Thyroid gland (tissue), 4 donors: ENCODE measurements at regions not wholly inside any gene's neighbourhood (a gene's known extent, or its start where the extent isn't known, plus 50 kb on each side); places are given as distances from the start of the nearest gene placed in this dataset.
"Not testable (repeated sequence)": the region's sequence is repeated elsewhere in the genome, so short reads cannot be mapped to it uniquely, and the experiment has no call there.

Experiments used
- DNase-seq, 2 donors: peaks; one replicate each; pipeline ENCODE4 v3.0.0-alpha.2; 2019
- H3K27ac ChIP-seq, 3 donors: fragments of 200-600 bp; sonication (generic); 1 replicate in 2 of 3; 2 replicates in 1 of 3; pipeline ENCODE4 v1.5.1; 2016 to 2019; ENCODE audit warnings: mild to moderate bottlenecking in 1 of 3, moderate library complexity in 1 of 3
- H3K27me3 ChIP-seq: fragments of 200-600 bp; sonication (generic); one replicate; pipeline ENCODE4 v1.5.1; 2019
- H3K36me3 ChIP-seq, 2 donors: fragments of 200-600 bp; sonication (generic); one replicate each; pipeline ENCODE4 v1.5.1; 2016 to 2019
- H3K4me1 ChIP-seq, 2 donors: fragments of 200-600 bp; sonication (generic); one replicate each; pipeline ENCODE4 v1.5.1; 2017 to 2019
- H3K4me3 ChIP-seq, 3 donors: fragments of 200-600 bp; sonication (generic); replicated peaks in 1 of 3; 1 replicate in 2 of 3; 2 replicates in 1 of 3; pipeline ENCODE4 v1.5.1; 2016; ENCODE audit warnings: mild to moderate bottlenecking in 1 of 3
- H3K9me3 ChIP-seq: fragments of 200-600 bp; sonication (generic); one replicate; pipeline ENCODE4 v1.5.1; 2017
- POLR2A ChIP-seq, 2 donors: fragments of 450-650 bp; IDR thresholded peaks; one replicate each; pipeline ENCODE4 v1.6.1; 2017; ENCODE audit warnings: antibody characterized with exemption in 2 of 2, mild to moderate bottlenecking in 2 of 2, moderate library complexity in 1 of 2
- WGBS, 2 donors: methylation state at CpG; one replicate each; pipeline ENCODE4 v1.1.5; 2017; 5-methylcytosine and 5-hydroxymethylcytosine counted together
- intact Hi-C: fragments of 100-400 bp; cut with DNase I; formaldehyde crosslinking; loops from one replicate; pipeline ENCODE4 v1.15.1; 2023
- TF ChIP-seq, protein P1 (sequence below), 6 experiments: fragments of 200-600 bp in 3 of 6; fragments of 450-650 bp in 3 of 6; sonication (generic) in 3 of 6; IDR thresholded peaks; one replicate each; pipeline ENCODE4 v1.5.1; 2016 to 2019; ENCODE audit warnings: antibody characterized with exemption in 6 of 6, mild to moderate bottlenecking in 2 of 6, inconsistent platforms in 1 of 6, moderate library complexity in 1 of 6

DNA sequence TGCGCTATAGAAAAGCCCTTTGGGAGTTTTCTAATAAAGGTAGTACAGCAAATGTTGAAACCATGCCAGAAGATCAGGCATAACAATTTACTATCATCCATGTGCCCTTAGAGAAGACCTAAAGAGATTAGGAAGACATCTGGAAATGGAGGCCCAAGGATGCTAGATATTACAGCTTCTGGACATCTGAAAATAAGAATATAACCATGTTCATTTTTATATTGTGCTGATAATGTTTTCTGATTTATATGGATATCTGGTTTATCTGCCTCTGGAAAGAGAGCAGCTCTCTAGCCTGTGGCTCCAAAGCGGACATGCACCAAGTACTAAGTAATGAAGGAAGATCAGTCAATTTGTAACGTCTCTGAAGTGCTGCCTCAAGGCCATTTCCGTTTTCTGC is 478.0 kb upstream of the DDX18 start:
- Histone ChIP-seq H3K27me3 (no peaks in the 10 kb centered on the region), H3K4me1 (no peaks in the 10 kb centered on the region), H3K9me3 (no peaks in the 10 kb centered on the region), H3K36me3 (no peaks in the 10 kb centered on the region), H3K27ac (no peak overlapping the region), H3K4me3 (no peak overlapping the region)
- DNase-seq, result no peak
- WGBS, 2 donors, result 72 to 80% methylated on average over 4 of the region's 4 CpGs
- intact Hi-C loops, result no loop called here
- TF ChIP-seq, protein P1, sequence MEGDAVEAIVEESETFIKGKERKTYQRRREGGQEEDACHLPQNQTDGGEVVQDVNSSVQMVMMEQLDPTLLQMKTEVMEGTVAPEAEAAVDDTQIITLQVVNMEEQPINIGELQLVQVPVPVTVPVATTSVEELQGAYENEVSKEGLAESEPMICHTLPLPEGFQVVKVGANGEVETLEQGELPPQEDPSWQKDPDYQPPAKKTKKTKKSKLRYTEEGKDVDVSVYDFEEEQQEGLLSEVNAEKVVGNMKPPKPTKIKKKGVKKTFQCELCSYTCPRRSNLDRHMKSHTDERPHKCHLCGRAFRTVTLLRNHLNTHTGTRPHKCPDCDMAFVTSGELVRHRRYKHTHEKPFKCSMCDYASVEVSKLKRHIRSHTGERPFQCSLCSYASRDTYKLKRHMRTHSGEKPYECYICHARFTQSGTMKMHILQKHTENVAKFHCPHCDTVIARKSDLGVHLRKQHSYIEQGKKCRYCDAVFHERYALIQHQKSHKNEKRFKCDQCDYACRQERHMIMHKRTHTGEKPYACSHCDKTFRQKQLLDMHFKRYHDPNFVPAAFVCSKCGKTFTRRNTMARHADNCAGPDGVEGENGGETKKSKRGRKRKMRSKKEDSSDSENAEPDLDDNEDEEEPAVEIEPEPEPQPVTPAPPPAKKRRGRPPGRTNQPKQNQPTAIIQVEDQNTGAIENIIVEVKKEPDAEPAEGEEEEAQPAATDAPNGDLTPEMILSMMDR (IDR thresholded peaks at IDR 0.05), result no peak
- TF ChIP-seq POLR2A (IDR thresholded peaks at IDR 0.05), result no peak

DNA sequence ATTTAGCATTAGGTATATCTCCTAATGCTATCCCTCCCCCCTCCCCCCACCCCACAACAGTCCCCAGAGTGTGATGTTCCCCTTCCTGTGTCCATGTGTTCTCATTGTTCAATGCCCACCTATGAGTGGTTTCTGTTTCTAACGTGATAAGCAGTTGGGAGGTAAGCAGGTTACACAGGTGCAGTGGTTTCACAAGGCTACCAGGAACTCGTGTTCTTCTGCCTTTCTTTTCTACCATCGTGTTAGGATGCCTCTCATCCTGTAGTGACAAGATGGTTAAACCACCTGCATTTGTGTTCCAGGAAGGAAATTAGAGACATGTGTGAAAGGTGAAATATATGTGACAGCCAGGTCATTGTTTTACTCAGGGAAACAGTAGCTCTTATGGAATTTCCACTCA is 476.5 kb upstream of the DDX18 start:
- H3K9me3 ChIP-seq, intact Hi-C loops, H3K27ac ChIP-seq, H3K4me3 ChIP-seq, DNase-seq, H3K4me1 ChIP-seq, H3K36me3 ChIP-seq, H3K27me3 ChIP-seq: not testable (repeated sequence)
- WGBS, 2 donors, result 62 to 82% methylated on average over 3 of the region's 3 CpGs

DNA sequence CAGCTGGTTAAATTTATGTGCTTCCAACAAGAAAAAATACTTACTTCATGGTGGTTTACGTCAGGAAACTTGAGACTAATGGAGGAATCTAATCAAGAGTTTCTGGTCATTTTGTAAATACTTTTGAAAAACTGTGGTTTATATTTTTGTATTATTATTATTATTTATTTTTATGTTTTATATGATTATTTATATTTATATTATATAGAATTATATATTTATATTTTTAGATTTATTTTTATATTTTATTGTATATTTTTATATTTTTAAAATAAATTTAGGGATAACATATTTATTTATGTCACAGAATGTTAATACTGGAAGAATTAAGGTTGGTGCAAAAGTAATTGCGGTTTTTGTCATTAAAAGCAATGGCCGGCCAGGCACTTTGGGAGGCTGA is 474.5 kb upstream of the DDX18 start:
- Histone ChIP-seq H3K27me3 (no peaks in the 10 kb centered on the region), H3K9me3 (no peaks in the 10 kb centered on the region), H3K27ac (no peak overlapping the region), H3K4me3 (no peak overlapping the region), H3K36me3 (no peaks in the 10 kb centered on the region), H3K4me1 (no peaks in the 10 kb centered on the region)
- no peak for TF ChIP-seq POLR2A (IDR thresholded peaks at IDR 0.05)
- TF ChIP-seq, protein P1 (IDR thresholded peaks at IDR 0.05), result no peak
- intact Hi-C loops, result no loop called here
- WGBS, 2 donors, result 82 to 85% methylated on average over 3 of the region's 3 CpGs
- no peak for DNase-seq

DNA sequence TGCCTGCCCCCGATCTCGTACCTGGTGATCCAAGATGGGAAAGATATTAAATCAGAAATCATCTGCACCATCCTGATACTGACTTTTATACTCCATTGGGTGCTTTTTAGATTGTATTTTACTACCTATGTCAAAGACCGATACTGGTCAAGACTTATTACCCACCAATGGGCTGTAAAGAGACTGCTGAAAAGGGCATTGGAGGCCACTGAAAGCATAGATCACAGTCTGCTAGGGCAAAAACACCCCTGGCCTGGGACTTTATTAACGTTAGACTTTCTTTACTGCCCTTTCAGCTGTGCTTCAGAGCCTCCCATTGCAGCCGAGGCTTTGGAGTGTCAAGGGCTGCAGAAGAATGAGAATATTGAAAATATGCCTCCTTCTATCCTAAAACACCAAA is 472.8 kb upstream of the DDX18 start:
- Histone ChIP-seq H3K4me3 (no peak overlapping the region), H3K27ac (no peak overlapping the region), H3K36me3 (no peaks in the 10 kb centered on the region), H3K9me3 (no peaks in the 10 kb centered on the region), H3K4me1 (no peaks in the 10 kb centered on the region), H3K27me3 (no peaks in the 10 kb centered on the region)
- DNase-seq, result no peak
- intact Hi-C loops, result no loop called here
- 73 to 85% methylated on average over 5 of the region's 5 CpGs for WGBS, 2 donors
- TF ChIP-seq POLR2A (IDR thresholded peaks at IDR 0.05), result no peak
- TF ChIP-seq, protein P1 (IDR thresholded peaks at IDR 0.05), result no peak

DNA sequence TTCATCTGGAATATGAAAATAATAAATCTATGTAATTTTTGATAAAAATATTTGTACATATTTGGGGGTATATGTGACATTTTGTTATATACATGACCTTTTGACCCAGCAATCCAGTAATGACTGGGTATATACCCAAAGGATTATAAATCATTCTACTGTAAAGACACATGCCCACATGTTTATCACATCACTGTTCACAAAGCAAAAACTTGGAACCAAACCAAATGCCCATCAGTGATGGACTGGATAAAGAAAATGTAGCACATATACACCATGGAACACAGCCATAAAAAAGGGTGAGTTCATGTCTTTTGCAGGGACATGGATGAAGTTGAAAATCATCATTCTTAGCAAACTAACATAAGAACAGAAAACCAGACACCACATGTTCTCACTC is 472.1 kb upstream of the DDX18 start:
- Histone ChIP-seq H3K27me3 (no peaks in the 10 kb centered on the region), H3K4me1 (no peaks in the 10 kb centered on the region), H3K4me3 (no peak overlapping the region), H3K27ac (no peak overlapping the region), H3K9me3 (no peaks in the 10 kb centered on the region), H3K36me3 (no peaks in the 10 kb centered on the region)
- TF ChIP-seq, protein P1 (IDR thresholded peaks at IDR 0.05), result no peak
- TF ChIP-seq POLR2A (IDR thresholded peaks at IDR 0.05), result no peak
- intact Hi-C loops, result no loop called here
- DNase-seq, result no peak

DNA sequence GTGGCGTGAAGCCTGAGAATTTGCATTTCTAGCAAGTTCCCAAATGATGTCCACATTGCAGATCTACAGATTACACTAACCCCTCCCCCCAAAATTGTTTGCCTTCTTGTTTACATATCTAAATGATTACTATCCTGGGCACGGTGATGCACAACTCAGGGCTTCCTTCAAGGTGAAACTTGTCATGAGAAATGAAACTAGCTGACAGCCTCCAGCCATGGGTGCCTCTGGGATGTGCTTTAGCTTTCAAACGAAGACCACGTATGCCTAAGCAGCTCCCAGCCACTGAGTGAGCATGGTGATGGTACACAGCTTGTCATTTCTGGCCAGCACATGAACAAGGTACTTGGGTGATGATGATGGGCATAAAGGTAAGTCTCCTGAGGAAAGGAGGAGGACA is 464.8 kb upstream of the DDX18 start:
- no peak for TF ChIP-seq POLR2A (IDR thresholded peaks at IDR 0.05)
- TF ChIP-seq, protein P1 (IDR thresholded peaks at IDR 0.05), result no peak
- WGBS, 2 donors, result 66 to 67% methylated on average over 4 of the region's 4 CpGs
- Histone ChIP-seq H3K36me3 (no peaks in the 10 kb centered on the region), H3K4me1 (no peaks in the 10 kb centered on the region), H3K27ac (no peak overlapping the region), H3K27me3 (no peaks in the 10 kb centered on the region), H3K9me3 (no peaks in the 10 kb centered on the region), H3K4me3 (no peak overlapping the region)
- DNase-seq, result no peak
- intact Hi-C loops, result no loop called here
